NCI-H1417 treated with DMSO at 0.1 percent for 48 hours (cell line): ENCODE measurements at regions not wholly inside any gene's neighbourhood (a gene's known extent, or its start where the extent isn't known, plus 50 kb on each side); places are given as distances from the start of the nearest gene placed in this dataset.

Experiments
- DNase-seq: peaks from one replicate; lab custom pipeline; 2025; lab: John Stamatoyannopoulos, UW

DNA sequence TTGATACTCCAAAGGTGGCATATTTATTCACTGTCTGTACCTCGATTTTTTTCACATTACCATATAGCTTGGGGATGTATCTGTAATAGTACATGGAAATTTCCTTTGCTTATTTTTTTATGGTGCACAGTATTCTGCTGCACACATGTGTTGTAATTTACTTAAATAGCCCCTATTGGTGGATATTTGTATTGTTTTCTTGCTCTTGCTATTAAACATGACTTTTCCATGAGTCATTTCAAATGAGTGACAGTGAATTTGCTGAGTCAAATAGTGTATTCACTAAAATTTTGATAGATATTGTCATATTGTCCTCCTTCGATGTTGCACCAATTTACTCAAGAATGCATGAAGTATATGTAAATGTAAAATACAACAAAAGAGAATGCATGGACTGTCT, 122.7 kb upstream of the STEAP4 start:
- DNase-seq: no peak

DNA sequence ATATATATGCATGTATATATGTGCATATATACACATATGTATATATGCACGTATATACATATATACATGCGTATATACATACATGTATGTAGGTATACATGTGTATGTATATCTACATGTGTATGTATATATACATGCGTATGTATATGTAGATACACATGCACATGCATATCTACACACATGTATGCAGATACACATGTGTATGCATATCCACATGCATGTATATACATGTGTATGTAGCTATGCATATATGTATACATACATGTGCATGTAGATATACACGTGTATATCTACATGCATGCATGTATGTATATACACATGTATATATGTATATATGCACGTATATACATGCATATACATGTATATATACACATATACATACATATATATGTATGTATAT, 95.8 kb upstream of the STEAP4 start:
- no peak for DNase-seq

DNA sequence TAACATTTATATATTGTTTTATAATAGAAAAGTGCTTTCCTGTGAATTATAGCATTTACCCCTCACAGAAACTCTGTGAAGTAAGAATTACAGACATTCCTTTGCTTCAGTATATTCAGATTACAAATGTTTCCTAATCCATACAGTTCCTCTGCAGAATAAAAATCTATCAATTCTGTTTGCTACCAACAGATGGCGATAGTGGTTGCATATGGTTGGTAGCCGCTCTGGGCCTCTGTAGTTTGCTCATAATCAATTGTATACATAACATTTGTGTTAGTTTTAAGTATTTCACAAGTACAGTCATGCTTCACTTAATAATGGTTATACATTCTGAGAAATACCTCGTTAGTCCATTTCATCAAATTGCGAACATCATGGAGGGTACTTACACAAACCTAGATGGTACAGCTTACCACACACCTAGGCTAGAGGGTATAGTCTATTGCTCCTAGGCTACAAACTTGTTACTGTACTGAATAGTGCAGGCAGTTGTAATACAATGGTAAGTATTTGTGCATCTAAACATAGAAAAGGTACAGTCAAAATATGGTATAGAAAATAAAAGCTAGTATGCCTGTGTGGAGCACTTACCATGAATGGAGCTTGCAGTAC, 94.4 kb upstream of the STEAP4 start:
- peak; percentile 30 for DNase-seq

- DNase-seq: no peak
Measured at GRCh38 chr7:88399696-88400240, 93.1 kb upstream of the STEAP4 start.

GRCh38 chr7:88399036-88399435, 92.3 kb upstream of the STEAP4 start:
- no peak for DNase-seq

DNA sequence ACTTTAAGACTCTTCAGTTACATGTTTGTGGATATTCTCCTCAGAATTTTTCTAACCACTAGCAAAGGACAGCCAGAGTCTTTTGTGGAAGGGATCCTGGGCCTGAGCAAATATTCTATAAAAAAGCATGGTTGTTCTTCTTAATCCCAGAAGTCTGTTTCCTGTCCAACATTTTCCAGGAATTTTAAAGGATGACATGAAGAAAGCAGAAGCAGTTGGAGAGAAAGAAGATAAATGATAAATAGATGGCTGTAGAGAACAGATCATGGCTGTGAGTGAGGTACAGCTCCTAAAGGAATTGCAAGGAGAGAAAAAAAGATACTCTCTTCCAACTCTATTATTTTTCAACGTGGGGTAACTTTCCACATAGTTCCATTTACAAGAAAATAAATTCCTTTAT, 91.8 kb upstream of the STEAP4 start:
- DNase-seq: no peak

GRCh38 chr7:88396948-88397322, 90.2 kb upstream of the STEAP4 start:
- no peak for DNase-seq

- DNase-seq: no peak
Measured at GRCh38 chr7:88396295-88396947, 89.7 kb upstream of the STEAP4 start.

DNA sequence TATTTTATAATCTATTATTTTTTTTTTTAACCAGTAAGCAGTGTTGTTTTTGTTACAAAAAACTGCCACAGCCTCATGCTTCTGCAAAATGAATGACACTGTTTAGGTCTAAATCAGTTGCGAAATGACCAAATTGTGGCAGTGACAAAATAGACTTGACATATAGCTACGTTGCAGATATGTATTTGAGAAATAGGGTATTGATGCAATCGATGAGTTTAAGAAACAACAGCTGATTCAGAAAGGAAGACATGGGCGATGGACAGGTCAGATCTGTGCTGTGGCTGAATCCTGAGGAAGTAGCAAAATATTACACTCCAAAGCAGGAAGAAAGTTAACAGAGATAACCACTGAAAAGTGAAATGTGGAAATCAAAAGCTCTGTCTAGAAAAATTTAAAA, 89.0 kb upstream of the STEAP4 start:
- DNase-seq: no peak

- DNase-seq: no peak
Measured at GRCh38 chr7:88391247-88391646, 84.6 kb upstream of the STEAP4 start.

DNA sequence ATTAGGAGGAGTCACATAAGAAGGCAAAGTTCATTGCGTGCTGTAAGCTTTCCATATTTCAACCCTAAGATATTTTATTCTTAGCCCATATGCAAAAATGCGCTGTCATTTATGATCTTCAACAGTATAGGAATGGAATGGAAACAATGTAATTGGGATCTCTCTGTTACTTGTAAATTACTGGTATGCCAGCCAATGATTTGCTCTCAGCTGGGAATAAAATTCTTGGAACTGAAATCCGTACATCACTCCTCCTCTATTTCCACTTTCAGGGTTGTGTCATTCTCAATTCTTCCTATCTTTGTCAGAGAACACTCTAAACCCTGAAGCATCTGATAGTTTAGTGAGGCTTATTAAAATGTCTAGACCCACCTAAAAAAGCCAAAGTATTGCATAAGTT, 80.7 kb upstream of the STEAP4 start:
- no peak for DNase-seq

DNA sequence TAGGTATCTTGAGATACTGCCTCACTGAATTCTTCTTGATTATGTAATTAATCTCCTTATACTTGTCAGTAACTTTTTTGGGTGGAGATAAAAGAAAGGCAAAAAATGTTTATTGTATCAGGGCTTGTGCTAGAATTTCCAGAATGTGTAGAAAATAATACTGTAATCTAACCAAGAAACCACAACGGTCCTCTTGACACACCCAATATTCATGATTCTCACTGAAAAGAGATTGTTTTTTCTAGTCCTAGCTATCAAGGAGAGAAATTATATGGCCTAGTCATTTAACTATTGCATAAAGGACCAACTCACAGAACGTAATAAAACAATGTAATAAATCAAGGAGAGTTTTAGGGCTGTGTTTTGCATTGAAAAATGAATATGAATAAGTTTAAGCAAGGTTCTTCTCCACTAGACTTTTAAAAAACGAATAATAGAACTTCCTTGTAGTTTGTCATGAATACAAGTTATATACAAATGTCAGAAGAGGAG, 80.0 kb upstream of the STEAP4 start:
- DNase-seq: no peak

- DNase-seq: no peak
Measured at GRCh38 chr7:88377434-88377833, 70.7 kb upstream of the STEAP4 start.

DNA sequence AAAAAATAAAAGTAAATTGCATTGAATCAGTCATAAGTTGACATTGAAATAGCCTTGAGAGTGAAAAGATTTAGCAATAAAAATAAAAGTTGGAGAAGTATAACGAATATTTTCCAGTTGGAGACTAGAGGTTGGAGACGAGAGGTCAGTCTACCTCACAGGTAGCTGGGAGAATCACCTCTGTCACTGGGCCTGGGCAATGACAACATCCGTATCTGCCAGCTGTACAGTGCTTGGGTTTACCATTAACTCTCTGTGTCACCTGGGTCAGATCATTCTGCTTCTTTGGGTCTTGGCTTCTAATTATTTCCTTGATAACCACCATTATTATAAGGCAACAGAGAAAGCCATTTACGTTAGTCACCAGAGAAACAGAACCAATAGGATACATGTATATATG, 62.0 kb upstream of the STEAP4 start:
- no peak for DNase-seq

GRCh38 chr7:88366845-88367244, 60.2 kb upstream of the STEAP4 start:
- DNase-seq: no peak

DNA sequence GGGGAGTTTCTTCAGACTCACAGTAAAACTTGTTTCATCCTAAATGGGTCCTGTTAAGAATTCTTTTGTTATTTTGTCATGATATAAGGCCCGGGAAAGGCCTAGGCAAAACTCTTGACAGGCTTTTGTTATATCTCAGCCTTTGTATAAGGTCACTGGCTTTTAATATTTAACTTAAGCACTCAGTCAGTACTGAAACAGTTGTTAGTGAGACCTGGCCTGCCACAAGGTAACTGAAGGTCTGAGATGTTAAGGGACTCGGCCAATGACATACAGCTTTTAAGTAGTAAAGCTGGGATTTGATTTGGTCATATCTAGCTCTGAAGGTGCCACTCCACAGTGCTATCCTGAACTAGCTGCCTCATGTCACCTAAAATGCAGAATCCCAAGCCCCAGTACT, 57.2 kb upstream of the STEAP4 start:
- no peak for DNase-seq

- no peak for DNase-seq
Measured at GRCh38 chr7:88363249-88363648, 56.6 kb upstream of the STEAP4 start.

- peak; percentile 33 for DNase-seq
Measured at GRCh38 chr7:88361357-88361756, 54.7 kb upstream of the STEAP4 start.

- DNase-seq: no peak
Measured at GRCh38 chr7:88358881-88359280, 52.2 kb upstream of the STEAP4 start.

GRCh38 chr7:88358526-88358838, 51.8 kb upstream of the STEAP4 start:
- no peak for DNase-seq

- no peak for DNase-seq
Measured at GRCh38 chr7:88357781-88358525, 51.3 kb upstream of the STEAP4 start.

DNA sequence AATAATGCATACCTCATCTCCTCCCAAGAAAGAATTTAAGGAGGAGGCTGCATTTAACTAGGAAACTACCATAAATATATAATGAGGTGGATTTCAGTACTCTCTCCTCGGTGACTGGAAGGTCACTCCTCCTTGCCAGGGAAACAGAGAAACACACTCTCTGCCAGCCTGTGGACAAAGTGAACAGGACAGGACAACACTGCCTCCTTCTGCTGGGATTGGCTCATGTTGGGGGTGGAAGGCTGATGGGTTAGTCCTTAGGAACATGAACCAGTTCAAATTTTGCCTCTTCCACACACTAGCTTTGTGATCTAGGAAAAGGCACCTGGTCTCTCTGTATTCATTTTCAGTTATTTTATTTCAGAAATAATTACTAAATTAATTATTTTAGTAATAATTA, 50.6 kb upstream of the STEAP4 start:
- no peak for DNase-seq
